GM12892 (cell line): ENCODE measurements at regions not wholly inside any gene's neighbourhood (a gene's known extent, or its start where the extent isn't known, plus 50 kb on each side); places are given as distances from the start of the nearest gene placed in this dataset.

Experiments
- POLR2A ChIP-seq: IDR thresholded peaks from 2 replicates; pipeline ENCODE4 v1.6.1; 2011; ENCODE audit warnings: low read depth, low read length, control low read depth
- POLR2AphosphoS5 ChIP-seq: IDR thresholded peaks from 2 replicates; pipeline ENCODE4 v1.6.1; 2011; ENCODE audit warnings: low read depth, low read length, control low read depth
- TAF1 ChIP-seq: IDR thresholded peaks from 2 replicates; pipeline ENCODE4 v1.6.1; 2011; ENCODE audit warnings: low read depth, mild to moderate bottlenecking, control low read depth, low read length, borderline replicate concordance

GRCh38 chr16:47976636-47977210 lies 179.1 kb downstream of the ABCC12 start:
- TF ChIP-seq POLR2AphosphoS5 (no peak), POLR2A (no peak), TAF1 (no peak)
